ENCODE measurements at regions not wholly inside any gene's neighbourhood (a gene's known extent, or its start where the extent isn't known, plus 50 kb on each side); places are given as distances from the start of the nearest gene placed in this dataset.
"Not testable (repeated sequence)": the region's sequence is repeated elsewhere in the genome, so short reads cannot be mapped to it uniquely, and the experiment has no call there.

GRCh38 chr2:128591022-128591860 is 272.6 kb upstream of the HS6ST1 start:
- DNase-seq = no peak

GRCh38 chr2:128591861-128592822 is 273.5 kb upstream of the HS6ST1 start:
- DNase-seq = no peak

GRCh38 chr2:128593518-128593878 is 274.8 kb upstream of the HS6ST1 start:
- DNase-seq = no peak

- no peak for DNase-seq
These were observed 275.4 kb upstream of the HS6ST1 start for GRCh38 chr2:128593879-128594650.

- no peak for DNase-seq
These were observed 275.9 kb upstream of the HS6ST1 start for GRCh38 chr2:128594651-128594910.

GRCh38 chr2:128594953-128595677 is 276.4 kb upstream of the HS6ST1 start:
- DNase-seq = no peak

- DNase-seq = no peak
These were observed 277.2 kb upstream of the HS6ST1 start for GRCh38 chr2:128595763-128596395.

GRCh38 chr2:128596396-128597120 is 277.9 kb upstream of the HS6ST1 start:
- no peak for DNase-seq

- DNase-seq = no peak
These were observed 278.6 kb upstream of the HS6ST1 start for GRCh38 chr2:128597121-128597762.

GRCh38 chr2:128598260-128598659 is 279.6 kb upstream of the HS6ST1 start:
- DNase-seq = not testable (repeated sequence)

GRCh38 chr2:128598862-128599441 is 280.3 kb upstream of the HS6ST1 start:
- DNase-seq = no peak

GRCh38 chr2:128599700-128600099 is 281.0 kb upstream of the HS6ST1 start:
- no peak for DNase-seq

- DNase-seq = no peak
These were observed 282.1 kb upstream of the HS6ST1 start for GRCh38 chr2:128600581-128601297.

- no peak for DNase-seq
These were observed 282.8 kb upstream of the HS6ST1 start for GRCh38 chr2:128601298-128602037.

GRCh38 chr2:128602038-128602698 is 283.5 kb upstream of the HS6ST1 start:
- DNase-seq = no peak

GRCh38 chr2:128602699-128603101 is 284.0 kb upstream of the HS6ST1 start:
- no peak for DNase-seq

GRCh38 chr2:128603411-128603924 is 284.8 kb upstream of the HS6ST1 start:
- no peak for DNase-seq

- DNase-seq = no peak
These were observed 285.4 kb upstream of the HS6ST1 start for GRCh38 chr2:128604045-128604444.
